Gastrocnemius medialis (tissue), 4 donors: ENCODE measurements at regions not wholly inside any gene's neighbourhood (a gene's known extent, or its start where the extent isn't known, plus 50 kb on each side); places are given as distances from the start of the nearest gene placed in this dataset.

Source experiments
- CTCF ChIP-seq, 5 experiments: fragments of 450-650 bp in 3 of 5; fragments of 200-600 bp in 2 of 5; sonication (generic) in 2 of 5; IDR thresholded peaks in 4 of 5; conservative IDR thresholded peaks in 1 of 5; 1 replicate in 4 of 5; 2 replicates in 1 of 5; pipeline ENCODE4 v1.5.1; 2016 to 2019; ENCODE audit warnings: antibody characterized with exemption in 5 of 5, mild to moderate bottlenecking in 3 of 5, moderate library complexity in 3 of 5
- POLR2A ChIP-seq, 2 donors: fragments of 450-650 bp; IDR thresholded peaks; one replicate each; pipeline ENCODE4 v1.6.1; 2017; ENCODE audit warnings: antibody characterized with exemption in 2 of 2, mild to moderate bottlenecking in 2 of 2, moderate library complexity in 2 of 2

- TF ChIP-seq CTCF (IDR thresholded peaks at IDR 0.05 in 4 of 5, conservative IDR thresholded peaks at IDR 0.05 in 1 of 5) = no peak
- TF ChIP-seq POLR2A (IDR thresholded peaks at IDR 0.05) = no peak
These were observed 190.6 kb downstream of the MANEA start for GRCh38 chr6:95767897-95768463.
